ENCODE measurements at regions not wholly inside any gene's neighbourhood (a gene's known extent, or its start where the extent isn't known, plus 50 kb on each side); places are given as distances from the start of the nearest gene placed in this dataset.

DNA sequence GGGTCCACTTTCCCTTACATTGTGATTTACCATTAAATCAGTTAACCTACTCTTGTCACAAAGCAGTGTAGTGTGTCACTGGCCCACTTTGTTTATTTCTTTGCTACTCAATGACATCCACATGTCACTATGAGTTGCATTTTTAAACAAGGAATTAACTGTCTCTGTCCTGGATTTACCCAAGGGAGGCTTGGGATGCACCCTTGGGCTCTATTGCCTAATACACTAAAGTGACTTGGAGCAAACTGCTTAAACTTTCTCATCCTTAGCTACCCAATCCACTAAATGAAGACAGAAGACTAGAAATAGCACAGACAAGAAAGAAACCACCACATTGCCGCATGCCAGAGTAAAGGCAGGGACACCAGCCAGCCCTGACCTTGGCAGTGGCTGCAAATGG lies 136.2 kb upstream of the TIAM1 start:
- CTCF ChIA-PET: no interaction called here
- no TSS peak for BruUV-seq (replicated peaks)

DNA sequence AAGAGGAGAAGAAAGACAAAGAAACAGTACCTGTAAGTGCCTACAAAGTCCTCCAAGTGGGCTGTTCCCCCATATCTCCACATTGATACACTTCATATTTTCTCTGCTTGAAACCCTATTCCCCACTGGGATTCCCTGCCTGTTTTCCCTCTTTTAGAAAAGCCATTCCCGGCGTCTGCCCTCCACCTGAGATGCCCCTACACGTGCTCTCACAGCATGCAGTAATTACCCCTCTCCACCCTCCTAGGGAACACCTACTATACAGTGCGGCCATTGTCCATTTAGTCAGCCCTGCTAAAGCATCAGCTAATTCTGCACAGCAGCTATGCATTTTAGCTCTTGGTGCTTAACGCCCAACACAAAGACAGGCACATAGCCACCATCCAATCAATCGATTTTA lies 135.7 kb upstream of the TIAM1 start:
- BruUV-seq (replicated peaks): no TSS peak
- intact Hi-C loops (cut with micrococcal nuclease; ENCODE audit: unreplicated experiment): no loop called here
- Histone ChIP-seq H3K9me3 (ENCODE audit: low read depth, low read length, poor library complexity, severe bottlenecking) (no peaks in the 10 kb centered on the region), H3K4me3 (ENCODE audit: low read depth, low read length, poor library complexity, severe bottlenecking) (no peak overlapping the region), H3K4me1 (ENCODE audit: insufficient read depth, low read length, poor library complexity, severe bottlenecking) (peaks cover 5% of the 10 kb centered on the region), H3K36me3 (ENCODE audit: insufficient read depth, low read length, poor library complexity, severe bottlenecking) (no peaks in the 10 kb centered on the region), H3K27ac (ENCODE audit: low read depth, low read length, poor library complexity, severe bottlenecking) (no peak overlapping the region), H3K27me3 (replicated peaks; ENCODE audit: insufficient read depth, low read depth, low read length, poor library complexity) (no peaks in the 10 kb centered on the region)
- ChIA-PET CTCF (no interaction called here), POLR2A (ENCODE audit: low non-redundant PET) (interaction anchor here (0.5 kb wide), 1 partner anchor 570 kb away, joined by 3 read pairs; no protein-coding TSS in a partner anchor)
- no peak for TF ChIP-seq EZH2 (IDR thresholded peaks at IDR 0.05; ENCODE audit: borderline replicate concordance, low read depth, low read length, poor library complexity, severe bottlenecking)
- TF ChIP-seq, protein P1, sequence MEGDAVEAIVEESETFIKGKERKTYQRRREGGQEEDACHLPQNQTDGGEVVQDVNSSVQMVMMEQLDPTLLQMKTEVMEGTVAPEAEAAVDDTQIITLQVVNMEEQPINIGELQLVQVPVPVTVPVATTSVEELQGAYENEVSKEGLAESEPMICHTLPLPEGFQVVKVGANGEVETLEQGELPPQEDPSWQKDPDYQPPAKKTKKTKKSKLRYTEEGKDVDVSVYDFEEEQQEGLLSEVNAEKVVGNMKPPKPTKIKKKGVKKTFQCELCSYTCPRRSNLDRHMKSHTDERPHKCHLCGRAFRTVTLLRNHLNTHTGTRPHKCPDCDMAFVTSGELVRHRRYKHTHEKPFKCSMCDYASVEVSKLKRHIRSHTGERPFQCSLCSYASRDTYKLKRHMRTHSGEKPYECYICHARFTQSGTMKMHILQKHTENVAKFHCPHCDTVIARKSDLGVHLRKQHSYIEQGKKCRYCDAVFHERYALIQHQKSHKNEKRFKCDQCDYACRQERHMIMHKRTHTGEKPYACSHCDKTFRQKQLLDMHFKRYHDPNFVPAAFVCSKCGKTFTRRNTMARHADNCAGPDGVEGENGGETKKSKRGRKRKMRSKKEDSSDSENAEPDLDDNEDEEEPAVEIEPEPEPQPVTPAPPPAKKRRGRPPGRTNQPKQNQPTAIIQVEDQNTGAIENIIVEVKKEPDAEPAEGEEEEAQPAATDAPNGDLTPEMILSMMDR (conservative IDR thresholded peaks at IDR 0.05; ENCODE audit: low read depth, low read length): no peak
- DNase-seq (ENCODE audit: low spot score): no peak

More for the DNA sequence above, 136.2 kb upstream of the TIAM1 start:
- POLR2A ChIA-PET (ENCODE audit: low non-redundant PET): no interaction called here
- H3K4me1 ChIP-seq (ENCODE audit: insufficient read depth, low read length, poor library complexity, severe bottlenecking): peaks cover 5% of the 10 kb centered on the region
- TF ChIP-seq, protein P1 (conservative IDR thresholded peaks at IDR 0.05; ENCODE audit: low read depth, low read length): no peak
- TF ChIP-seq EZH2 (IDR thresholded peaks at IDR 0.05; ENCODE audit: borderline replicate concordance, low read depth, low read length, poor library complexity, severe bottlenecking): no peak
- no peak overlapping the region for H3K4me3 ChIP-seq (ENCODE audit: low read depth, low read length, poor library complexity, severe bottlenecking)
- no peaks in the 10 kb centered on the region for H3K9me3 ChIP-seq (ENCODE audit: low read depth, low read length, poor library complexity, severe bottlenecking)
- H3K27me3 ChIP-seq (replicated peaks; ENCODE audit: insufficient read depth, low read depth, low read length, poor library complexity): no peaks in the 10 kb centered on the region
- no peak for DNase-seq (ENCODE audit: low spot score)
- H3K36me3 ChIP-seq (ENCODE audit: insufficient read depth, low read length, poor library complexity, severe bottlenecking): no peaks in the 10 kb centered on the region
- intact Hi-C loops (cut with micrococcal nuclease; ENCODE audit: unreplicated experiment): no loop called here
- no peak overlapping the region for H3K27ac ChIP-seq (ENCODE audit: low read depth, low read length, poor library complexity, severe bottlenecking)

DNA sequence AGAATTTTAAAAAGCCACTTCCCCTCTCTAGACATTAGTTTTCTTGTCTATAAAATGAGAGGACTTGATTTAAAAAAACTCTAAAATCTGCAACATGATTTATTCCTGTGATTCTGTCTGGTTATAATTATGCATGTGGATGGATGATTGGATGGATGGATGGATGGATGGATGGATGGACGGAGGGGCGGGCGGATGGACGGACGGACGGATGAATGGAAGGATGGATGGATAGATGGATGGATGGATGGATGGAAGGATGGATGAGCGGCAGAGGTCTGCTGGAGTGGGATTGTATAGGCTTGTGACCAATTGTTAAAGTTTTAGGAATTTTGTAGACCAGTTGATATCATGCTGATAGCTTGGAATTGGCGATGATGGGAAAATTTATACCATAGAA lies 135.2 kb upstream of the TIAM1 start:
- no TSS peak for BruUV-seq (replicated peaks)
- no peak overlapping the region for H3K4me3 ChIP-seq (ENCODE audit: low read depth, low read length, poor library complexity, severe bottlenecking)
- ChIA-PET POLR2A (ENCODE audit: low non-redundant PET) (interaction anchor here (0.5 kb wide), 1 partner anchor 570 kb away, joined by 3 read pairs; no protein-coding TSS in a partner anchor), CTCF (interaction anchor here (0.6 kb wide), 1 partner anchor 281 kb away, joined by 3 read pairs; no protein-coding TSS in a partner anchor)
- no peak for DNase-seq (ENCODE audit: low spot score)
- no peak overlapping the region for H3K27ac ChIP-seq (ENCODE audit: low read depth, low read length, poor library complexity, severe bottlenecking)
- no peaks in the 10 kb centered on the region for H3K36me3 ChIP-seq (ENCODE audit: insufficient read depth, low read length, poor library complexity, severe bottlenecking)
- no peaks in the 10 kb centered on the region for H3K9me3 ChIP-seq (ENCODE audit: low read depth, low read length, poor library complexity, severe bottlenecking)
- TF ChIP-seq, protein P1 (conservative IDR thresholded peaks at IDR 0.05; ENCODE audit: low read depth, low read length): no peak
- no peak for TF ChIP-seq EZH2 (IDR thresholded peaks at IDR 0.05; ENCODE audit: borderline replicate concordance, low read depth, low read length, poor library complexity, severe bottlenecking)
- intact Hi-C loops (cut with micrococcal nuclease; ENCODE audit: unreplicated experiment): no loop called here
- peaks cover 5% of the 10 kb centered on the region for H3K4me1 ChIP-seq (ENCODE audit: insufficient read depth, low read length, poor library complexity, severe bottlenecking)
- no peaks in the 10 kb centered on the region for H3K27me3 ChIP-seq (replicated peaks; ENCODE audit: insufficient read depth, low read depth, low read length, poor library complexity)
